Breast epithelium (tissue), 4 donors: ENCODE measurements at regions not wholly inside any gene's neighbourhood (a gene's known extent, or its start where the extent isn't known, plus 50 kb on each side); places are given as distances from the start of the nearest gene placed in this dataset.
"Not testable (repeated sequence)": the region's sequence is repeated elsewhere in the genome, so short reads cannot be mapped to it uniquely, and the experiment has no call there.

Source experiments
- DNase-seq, 2 donors: peaks; one replicate each; pipeline ENCODE4 v3.0.0-alpha.2; 2019; ENCODE audit warnings: low spot score in 2 of 2
- H3K27ac ChIP-seq, 2 donors: fragments of 200-600 bp; sonication (generic) in 1 of 2; one replicate each; pipeline ENCODE4 v1.5.1; 2016 to 2019; ENCODE audit warnings: mild to moderate bottlenecking in 1 of 2
- H3K27me3 ChIP-seq, 2 donors: fragments of 200-600 bp; sonication (generic) in 1 of 2; one replicate each; pipeline versions ENCODE4 v1.5.1 to v1.6.0; 2017 to 2019; ENCODE audit warnings: control low read depth in 1 of 2, mild to moderate bottlenecking in 1 of 2
- H3K36me3 ChIP-seq: fragments of 200-600 bp; one replicate; pipeline ENCODE4 v1.5.1; 2019
- H3K4me1 ChIP-seq, 2 donors: fragments of 200-600 bp; sonication (generic); one replicate each; pipeline ENCODE4 v1.5.1; 2016 to 2019; ENCODE audit warnings: control low read depth in 1 of 2
- H3K4me3 ChIP-seq, 3 donors: fragments of 200-600 bp; sonication (generic); 1 replicate in 2 of 3; 2 replicates in 1 of 3; pipeline ENCODE4 v1.5.1; 2016 to 2019; ENCODE audit warnings: mild to moderate bottlenecking in 3 of 3, moderate library complexity in 2 of 3
- H3K9me3 ChIP-seq, 2 donors: fragments of 200-600 bp; sonication (generic) in 1 of 2; one replicate each; pipeline ENCODE4 v1.5.1; 2016 to 2019; ENCODE audit warnings: control low read depth in 1 of 2
- CTCF ChIP-seq, 3 donors: fragments of 450-650 bp; IDR thresholded peaks; one replicate each; pipeline ENCODE4 v1.5.1; 2016 to 2017; ENCODE audit warnings: antibody characterized with exemption in 3 of 3, mild to moderate bottlenecking in 3 of 3, moderate library complexity in 3 of 3
- POLR2A ChIP-seq: fragments of 450-650 bp; IDR thresholded peaks from one replicate; pipeline ENCODE4 v1.6.1; 2016; ENCODE audit warnings: antibody characterized with exemption, mild to moderate bottlenecking, moderate library complexity
- POLR2AphosphoS5 ChIP-seq, 3 donors: sonication (generic); formaldehyde crosslinking; IDR thresholded peaks; one replicate each; pipeline ENCODE4 v1.6.1; 2017; ENCODE audit warnings: antibody characterized with exemption in 3 of 3
- intact Hi-C: fragments of 100-400 bp; cut with DNase I; formaldehyde crosslinking; loops from one replicate; pipeline ENCODE4 v1.15.1; 2023; ENCODE audit warnings: low total_unique reads

- intact Hi-C loops, result no loop called here
- Histone ChIP-seq H3K9me3 (no peaks in the 10 kb centered on the region), H3K36me3 (no peaks in the 10 kb centered on the region), H3K27me3 (no peaks in the 10 kb centered on the region), H3K4me3 (no peak overlapping the region), H3K27ac (no peak overlapping the region), H3K4me1 (no peaks in the 10 kb centered on the region)
- TF ChIP-seq POLR2A (no peak), POLR2AphosphoS5 (IDR thresholded peaks at IDR 0.05) (no peak), CTCF (IDR thresholded peaks at IDR 0.05) (no peak)
- DNase-seq, result no peak
These were observed 1891.0 kb upstream of the FLRT2 start for GRCh38 chr14:83638748-83639504.

GRCh38 chr14:83639505-83639875 is 1890.5 kb upstream of the FLRT2 start:
- H3K4me3 ChIP-seq, H3K9me3 ChIP-seq, H3K36me3 ChIP-seq, H3K4me1 ChIP-seq, DNase-seq, H3K27ac ChIP-seq, H3K27me3 ChIP-seq, intact Hi-C loops: not testable (repeated sequence)

- Histone ChIP-seq H3K4me3 (no peak overlapping the region), H3K4me1 (no peaks in the 10 kb centered on the region), H3K27ac (no peak overlapping the region), H3K27me3 (no peaks in the 10 kb centered on the region), H3K9me3 (no peaks in the 10 kb centered on the region), H3K36me3 (no peaks in the 10 kb centered on the region)
- no peak for TF ChIP-seq CTCF (IDR thresholded peaks at IDR 0.05)
- no peak for TF ChIP-seq POLR2AphosphoS5 (IDR thresholded peaks at IDR 0.05)
- no peak for TF ChIP-seq POLR2A
- DNase-seq, result no peak
- intact Hi-C loops, result no loop called here
These were observed 1883.7 kb upstream of the FLRT2 start for GRCh38 chr14:83646228-83646627.

GRCh38 chr14:83660597-83660996 is 1869.3 kb upstream of the FLRT2 start:
- intact Hi-C loops, result no loop called here
- no peaks in the 10 kb centered on the region for H3K27me3 ChIP-seq
- DNase-seq, result no peak

GRCh38 chr14:83664389-83664788 is 1865.6 kb upstream of the FLRT2 start:
- Histone ChIP-seq H3K4me1 (no peaks in the 10 kb centered on the region), H3K27me3 (no peaks in the 10 kb centered on the region), H3K36me3 (no peaks in the 10 kb centered on the region), H3K4me3 (no peak overlapping the region), H3K9me3 (peaks cover 0 to 15% of the 10 kb centered on the region in 2 donors), H3K27ac (no peak overlapping the region)
- no peak for TF ChIP-seq POLR2AphosphoS5 (IDR thresholded peaks at IDR 0.05)
- no peak for TF ChIP-seq CTCF (IDR thresholded peaks at IDR 0.05)
- TF ChIP-seq POLR2A, result no peak
- DNase-seq, result no peak
- intact Hi-C loops, result no loop called here

More at GRCh38 chr14:83660597-83660996, 1869.3 kb upstream of the FLRT2 start:
- H3K27ac ChIP-seq, result no peak overlapping the region
- H3K4me1 ChIP-seq, result no peaks in the 10 kb centered on the region
- no peaks in the 10 kb centered on the region for H3K36me3 ChIP-seq
- TF ChIP-seq CTCF (IDR thresholded peaks at IDR 0.05), result no peak
- TF ChIP-seq POLR2AphosphoS5 (IDR thresholded peaks at IDR 0.05), result no peak
- H3K4me3 ChIP-seq, result no peak overlapping the region
- no peaks in the 10 kb centered on the region for H3K9me3 ChIP-seq
